Tibial artery (tissue), 4 donors: ENCODE measurements at regions not wholly inside any gene's neighbourhood (a gene's known extent, or its start where the extent isn't known, plus 50 kb on each side); places are given as distances from the start of the nearest gene placed in this dataset.

Experiments
- DNase-seq, 2 donors: peaks; one replicate each; pipeline ENCODE4 v3.0.0-alpha.2; 2019
- H3K27ac ChIP-seq, 2 donors: fragments of 200-600 bp; sonication (generic) in 1 of 2; 1 replicate in 1 of 2; 2 replicates in 1 of 2; pipeline ENCODE4 v1.5.1; 2018 to 2019; ENCODE audit warnings: mild to moderate bottlenecking in 1 of 2
- H3K27me3 ChIP-seq, 2 donors: fragments of 200-600 bp; sonication (generic) in 1 of 2; one replicate each; pipeline versions ENCODE4 v1.5.1 to v1.6.0; 2016 to 2019
- H3K36me3 ChIP-seq, 3 donors: fragments of 200-600 bp; sonication (generic) in 2 of 3; one replicate each; pipeline ENCODE4 v1.5.1; 2016 to 2019; ENCODE audit warnings: mild to moderate bottlenecking in 2 of 3
- H3K4me1 ChIP-seq, 4 donors: fragments of 200-600 bp; sonication (generic) in 2 of 4; 1 replicate in 3 of 4; 2 replicates in 1 of 4; pipeline ENCODE4 v1.5.1; 2016 to 2019
- H3K4me3 ChIP-seq, 2 donors: fragments of 200-600 bp; sonication (generic) in 1 of 2; 1 replicate in 1 of 2; 2 replicates in 1 of 2; pipeline ENCODE4 v1.5.1; 2018 to 2019; ENCODE audit warnings: mild to moderate bottlenecking in 2 of 2
- H3K9me3 ChIP-seq, 3 donors: fragments of 200-600 bp; sonication (generic) in 1 of 3; one replicate each; pipeline ENCODE4 v1.5.1; 2016 to 2019
- CTCF ChIP-seq, 2 experiments: fragments of 200-600 bp in 1 of 2; fragments of 450-650 bp in 1 of 2; IDR thresholded peaks; one replicate each; pipeline ENCODE4 v1.5.1; 2017 to 2019; ENCODE audit warnings: antibody characterized with exemption in 2 of 2, mild to moderate bottlenecking in 1 of 2, moderate library complexity in 1 of 2
- intact Hi-C: fragments of 100-400 bp; cut with DNase I; formaldehyde crosslinking; loops from one replicate; pipeline ENCODE4 v1.15.0; 2023; ENCODE audit warnings: low total_unique reads

GRCh38 chr6:54515713-54516112 is 207.5 kb downstream of the TINAG start:
- DNase-seq, result no peak
- no peaks in the 10 kb centered on the region for H3K27me3 ChIP-seq
- intact Hi-C loops, result no loop called here
- H3K4me3 ChIP-seq, result no peak overlapping the region
- TF ChIP-seq CTCF (IDR thresholded peaks at IDR 0.05), result no peak
- no peaks in the 10 kb centered on the region for H3K4me1 ChIP-seq
- no peaks in the 10 kb centered on the region for H3K9me3 ChIP-seq
- H3K36me3 ChIP-seq, result no peaks in the 10 kb centered on the region
- H3K27ac ChIP-seq, result no peak overlapping the region

DNA sequence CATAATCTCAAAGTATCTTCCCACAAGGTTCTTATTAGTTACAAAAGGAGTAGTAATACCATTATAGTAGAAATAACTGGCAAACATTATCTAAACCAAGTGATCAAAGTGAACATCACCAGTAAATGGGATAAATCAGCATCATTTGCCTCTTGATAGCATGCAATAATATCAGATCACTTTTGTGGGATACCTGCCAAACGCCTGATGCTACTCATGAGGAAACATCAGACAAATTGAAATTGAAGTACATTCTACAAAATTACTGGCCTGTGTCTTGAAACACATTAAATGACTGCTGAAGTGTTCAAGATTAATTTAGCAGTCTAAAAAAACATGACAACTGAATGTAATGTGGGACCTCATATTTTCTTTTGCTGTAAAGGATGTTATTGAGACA is 208.1 kb downstream of the TINAG start:
- intact Hi-C loops, result no loop called here
- no peak overlapping the region for H3K4me3 ChIP-seq
- no peak overlapping the region for H3K27ac ChIP-seq
- H3K4me1 ChIP-seq, result no peaks in the 10 kb centered on the region
- no peaks in the 10 kb centered on the region for H3K9me3 ChIP-seq
- no peak for TF ChIP-seq CTCF (IDR thresholded peaks at IDR 0.05)
- H3K36me3 ChIP-seq, result no peaks in the 10 kb centered on the region
- H3K27me3 ChIP-seq, result no peaks in the 10 kb centered on the region
- DNase-seq, result no peak

DNA sequence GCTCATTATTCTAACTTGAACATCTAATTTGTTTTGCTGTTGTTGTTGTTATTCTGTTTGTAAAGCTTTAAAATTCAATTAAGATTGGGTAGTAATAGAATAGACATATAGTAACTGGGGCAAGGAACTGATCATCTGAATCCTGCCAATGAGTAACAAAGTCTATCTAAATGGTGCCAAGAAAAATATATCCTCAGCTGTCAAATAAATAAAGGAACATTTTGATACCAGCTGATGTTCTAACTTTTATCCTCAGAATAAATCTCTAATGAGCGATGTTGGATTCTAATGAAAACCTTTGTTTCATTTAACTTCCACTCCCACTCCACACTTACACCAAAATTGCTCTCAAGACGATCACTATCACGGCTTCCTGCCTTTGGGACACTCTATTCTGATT is 210.9 kb downstream of the TINAG start:
- intact Hi-C loops, result no loop called here
- H3K27me3 ChIP-seq, result no peaks in the 10 kb centered on the region
- no peaks in the 10 kb centered on the region for H3K4me1 ChIP-seq
- TF ChIP-seq CTCF (IDR thresholded peaks at IDR 0.05), result no peak
- no peak for DNase-seq
- H3K36me3 ChIP-seq, result no peaks in the 10 kb centered on the region
- H3K4me3 ChIP-seq, result no peak overlapping the region
- H3K27ac ChIP-seq, result no peak overlapping the region
- no peaks in the 10 kb centered on the region for H3K9me3 ChIP-seq

DNA sequence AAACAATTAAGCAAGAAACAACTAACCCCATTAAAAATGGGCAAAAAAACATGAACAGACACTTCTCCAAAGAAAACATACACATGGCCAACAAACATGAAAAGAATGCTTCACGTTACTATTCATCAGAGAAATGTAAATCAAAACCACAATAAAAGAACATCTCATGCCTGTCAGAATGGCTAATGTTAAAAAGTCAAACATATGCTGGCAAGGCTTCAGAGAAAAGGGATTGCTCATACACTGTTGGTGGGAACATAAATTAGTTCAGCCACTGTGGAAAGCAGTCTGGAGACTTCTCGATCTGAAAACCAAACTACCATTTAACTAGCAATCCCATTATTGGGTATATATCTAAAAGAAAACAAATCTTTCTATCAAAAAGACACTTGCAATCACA is 217.5 kb downstream of the TINAG start:
- Histone ChIP-seq H3K27ac (no peak overlapping the region), H3K36me3 (no peaks in the 10 kb centered on the region), H3K27me3 (no peaks in the 10 kb centered on the region), H3K4me3 (no peak overlapping the region), H3K4me1 (no peaks in the 10 kb centered on the region), H3K9me3 (peaks cover 0 to 6% (median 0%) of the 10 kb centered on the region in 3 donors)
- intact Hi-C loops, result no loop called here
- DNase-seq, result no peak
- no peak for TF ChIP-seq CTCF (IDR thresholded peaks at IDR 0.05)

DNA sequence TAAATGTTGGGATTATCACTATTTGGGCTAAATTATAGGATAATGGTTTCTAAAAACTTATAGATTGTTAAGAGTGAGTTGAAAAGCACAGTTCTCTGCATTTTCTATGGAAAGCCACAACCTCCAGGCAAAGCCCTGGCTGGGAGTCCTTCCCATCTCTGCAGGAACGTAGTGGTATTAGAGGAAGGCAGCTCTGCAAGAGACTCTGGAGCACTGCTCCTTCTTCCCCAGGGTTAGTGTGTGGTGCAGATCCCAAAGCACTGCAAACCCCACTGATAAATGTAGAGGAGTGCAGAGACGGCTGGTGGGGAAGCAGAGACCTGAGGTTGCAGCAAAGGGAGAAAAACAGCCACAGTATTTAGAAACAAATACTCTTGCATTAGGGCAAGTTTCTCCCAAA is 225.3 kb downstream of the TINAG start:
- Histone ChIP-seq H3K27me3 (no peaks in the 10 kb centered on the region), H3K4me1 (no peaks in the 10 kb centered on the region), H3K36me3 (no peaks in the 10 kb centered on the region), H3K9me3 (no peaks in the 10 kb centered on the region), H3K4me3 (no peak overlapping the region), H3K27ac (no peak overlapping the region)
- no peak for TF ChIP-seq CTCF (IDR thresholded peaks at IDR 0.05)
- intact Hi-C loops, result no loop called here
- DNase-seq, result no peak

DNA sequence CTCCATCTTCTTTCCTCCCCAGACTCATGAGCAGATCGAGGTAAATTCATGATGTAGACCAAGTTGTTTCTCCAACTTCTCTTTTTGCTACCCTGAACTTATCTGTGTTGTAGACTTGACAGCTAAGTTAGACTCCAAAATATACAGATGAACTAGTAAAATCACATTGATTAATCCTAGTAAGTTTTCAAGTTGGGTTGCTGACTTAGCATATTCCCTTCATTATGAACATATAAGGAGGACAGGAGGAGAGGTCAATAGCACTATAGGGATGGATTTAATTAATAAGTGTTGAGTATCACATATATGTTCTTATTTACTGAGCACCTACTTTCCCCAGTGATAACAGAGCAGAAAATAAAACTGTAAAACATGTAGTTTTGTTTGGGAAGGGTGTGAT is 227.3 kb downstream of the TINAG start:
- DNase-seq, result no peak
- H3K27ac ChIP-seq, result no peak overlapping the region
- no peaks in the 10 kb centered on the region for H3K36me3 ChIP-seq
- intact Hi-C loops, result no loop called here
- H3K9me3 ChIP-seq, result no peaks in the 10 kb centered on the region
- no peak for TF ChIP-seq CTCF (IDR thresholded peaks at IDR 0.05)
- H3K4me1 ChIP-seq, result peaks cover 0 to 2% (median 0%) of the 10 kb centered on the region in 4 donors
- H3K27me3 ChIP-seq, result no peaks in the 10 kb centered on the region
- no peak overlapping the region for H3K4me3 ChIP-seq
